Testis (tissue), 2 donors: ENCODE measurements at regions not wholly inside any gene's neighbourhood (a gene's known extent, or its start where the extent isn't known, plus 50 kb on each side); places are given as distances from the start of the nearest gene placed in this dataset.

Experiments
- CTCF ChIP-seq, 3 experiments: fragments of 450-650 bp in 2 of 3; fragments of 200-600 bp in 1 of 3; sonication (generic) in 1 of 3; IDR thresholded peaks; one replicate each; pipeline ENCODE4 v1.5.1; 2016 to 2019; ENCODE audit warnings: antibody characterized with exemption in 3 of 3, mild to moderate bottlenecking in 2 of 3, moderate library complexity in 1 of 3
- POLR2A ChIP-seq: fragments of 450-650 bp; IDR thresholded peaks from one replicate; pipeline ENCODE4 v1.6.1; 2017; ENCODE audit warnings: antibody characterized with exemption, mild to moderate bottlenecking, moderate library complexity

DNA sequence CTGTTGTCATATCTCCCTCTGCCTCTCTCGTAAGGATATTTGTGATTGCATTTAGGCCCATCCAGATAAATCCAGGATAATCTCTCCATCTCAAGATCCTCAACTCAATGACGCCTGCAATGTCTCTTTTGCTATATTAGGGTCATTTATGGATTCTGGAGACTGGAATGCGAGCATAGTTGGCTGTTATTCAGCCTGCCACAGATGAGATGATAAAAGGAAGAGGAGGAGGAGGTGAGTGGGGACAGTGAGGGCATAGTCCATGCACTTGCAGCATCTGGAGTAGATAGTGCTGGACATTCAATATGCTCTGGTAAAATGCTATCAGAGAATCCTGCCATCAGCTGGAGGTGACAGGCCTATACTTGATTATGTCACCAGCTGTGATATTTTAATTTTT is 131.6 kb upstream of the CACNA1E start:
- no peak for TF ChIP-seq CTCF (IDR thresholded peaks at IDR 0.05)
- TF ChIP-seq POLR2A: no peak
